CD4-positive, alpha-beta T cell treated with Interferon alpha-2 for 1 hour (primary cell): ENCODE measurements at regions not wholly inside any gene's neighbourhood (a gene's known extent, or its start where the extent isn't known, plus 50 kb on each side); places are given as distances from the start of the nearest gene placed in this dataset.
"Not testable (repeated sequence)": the region's sequence is repeated elsewhere in the genome, so short reads cannot be mapped to it uniquely, and the experiment has no call there.

Experiments
- DNase-seq, 2 donors: peaks; one replicate each; pipeline ENCODE4 v3.0.0-alpha.2; 2020 to 2022

DNA sequence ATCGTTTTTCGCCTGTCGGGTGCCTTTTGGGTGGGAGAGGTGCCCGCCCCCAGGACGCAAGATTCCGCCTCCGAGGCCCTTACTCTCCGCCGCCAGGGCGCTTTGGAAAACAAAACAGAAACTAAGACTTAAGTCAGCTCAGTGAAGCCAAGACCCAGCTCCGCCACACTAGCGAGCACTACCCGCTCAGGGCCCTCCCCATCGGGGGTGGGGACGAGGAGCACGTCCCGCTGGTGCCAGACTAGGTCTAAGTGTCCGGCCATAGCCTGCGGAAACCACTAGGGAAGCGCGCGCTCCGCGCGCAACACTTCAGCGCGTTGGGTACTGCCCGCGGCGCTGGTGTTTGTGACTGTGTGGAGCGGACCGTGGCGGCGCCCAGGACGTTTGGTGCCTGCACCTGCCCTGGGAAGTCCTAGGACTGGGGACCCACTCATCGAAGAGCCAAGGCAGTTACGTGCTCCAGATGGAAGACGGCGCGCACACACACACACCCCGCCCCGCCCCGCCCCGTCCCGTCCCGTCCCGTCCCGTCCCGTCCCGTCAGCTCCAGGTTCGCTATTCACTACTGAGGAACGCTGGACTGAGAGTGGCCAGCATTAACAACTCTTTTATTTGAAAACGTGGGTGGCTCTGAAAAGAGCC, 57.6 kb upstream of the BOLA1 start:
- not testable (repeated sequence) for DNase-seq

DNA sequence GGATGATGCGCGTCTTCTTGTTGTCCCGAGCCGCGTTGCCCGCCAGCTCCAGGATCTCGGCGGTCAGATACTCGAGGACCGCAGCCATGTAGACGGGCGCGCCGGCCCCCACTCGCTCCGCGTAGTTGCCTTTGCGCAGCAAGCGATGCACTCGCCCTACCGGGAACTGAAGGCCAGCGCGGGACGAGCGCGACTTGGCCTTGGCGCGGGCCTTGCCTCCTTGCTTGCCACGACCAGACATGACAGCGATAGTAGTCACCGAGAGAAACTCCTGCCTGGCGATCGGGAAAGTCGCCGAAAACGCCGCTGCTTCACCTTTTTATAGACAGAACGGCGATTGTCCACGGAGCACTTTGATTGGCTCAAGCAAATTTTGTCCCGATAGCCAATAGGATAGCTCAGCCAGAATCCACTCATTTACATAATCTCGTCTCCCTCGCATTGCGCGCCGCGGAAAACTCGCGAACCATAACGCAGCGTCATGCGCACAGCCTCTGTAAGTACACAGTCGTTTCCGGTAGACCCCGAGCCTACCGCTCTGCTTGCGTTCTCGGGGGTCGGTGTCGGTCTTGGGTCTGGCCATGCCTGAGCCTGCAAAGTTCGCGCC, 56.8 kb upstream of the BOLA1 start:
- not testable (repeated sequence) for DNase-seq

DNA sequence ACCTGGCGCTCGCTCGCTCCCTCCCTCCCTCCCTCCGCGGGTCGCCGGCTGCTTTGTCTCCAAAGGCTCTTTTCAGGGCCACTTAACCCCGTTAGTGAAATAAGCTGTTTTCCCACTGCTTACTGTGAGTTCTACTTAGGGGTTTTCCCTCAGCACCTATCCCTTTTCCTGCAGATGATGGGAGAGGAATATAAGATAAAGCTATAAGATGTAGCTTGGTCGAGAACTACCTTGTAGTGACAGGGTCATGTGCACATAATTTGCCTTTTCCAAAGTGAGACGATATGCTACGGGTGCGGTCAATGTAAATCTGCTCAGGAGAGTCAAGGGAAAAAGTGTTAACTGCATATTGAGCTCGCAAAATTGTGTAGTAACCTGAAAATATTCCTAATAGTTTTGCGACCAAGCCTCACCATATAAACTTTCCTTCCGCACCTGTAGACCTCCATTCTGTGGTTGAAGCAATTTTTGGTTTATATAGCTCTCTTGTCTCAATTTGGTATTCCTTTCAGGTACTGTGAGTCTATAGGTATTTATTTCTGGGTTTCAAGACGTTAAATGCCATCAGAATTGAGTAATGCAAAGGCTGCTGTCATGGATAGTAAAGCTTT, 55.8 kb upstream of the BOLA1 start:
- peak in 1 of 2 donors; percentile 19 for DNase-seq

- DNase-seq = peak in 1 of 2 donors; percentile 48
These were observed 55.3 kb upstream of the BOLA1 start for GRCh38 chr1:149844101-149844500.

GRCh38 chr1:149844650-149845255, 54.6 kb upstream of the BOLA1 start:
- peak in 1 of 2 donors; percentile 0 for DNase-seq

GRCh38 chr1:149845416-149845815, 54.0 kb upstream of the BOLA1 start:
- DNase-seq = peak in 1 of 2 donors; percentile 24

GRCh38 chr1:149846042-149846441, 53.3 kb upstream of the BOLA1 start:
- DNase-seq = peak in 1 of 2 donors; percentile 6

- no peak for DNase-seq
These were observed 52.5 kb upstream of the BOLA1 start for GRCh38 chr1:149846593-149847466.

DNA sequence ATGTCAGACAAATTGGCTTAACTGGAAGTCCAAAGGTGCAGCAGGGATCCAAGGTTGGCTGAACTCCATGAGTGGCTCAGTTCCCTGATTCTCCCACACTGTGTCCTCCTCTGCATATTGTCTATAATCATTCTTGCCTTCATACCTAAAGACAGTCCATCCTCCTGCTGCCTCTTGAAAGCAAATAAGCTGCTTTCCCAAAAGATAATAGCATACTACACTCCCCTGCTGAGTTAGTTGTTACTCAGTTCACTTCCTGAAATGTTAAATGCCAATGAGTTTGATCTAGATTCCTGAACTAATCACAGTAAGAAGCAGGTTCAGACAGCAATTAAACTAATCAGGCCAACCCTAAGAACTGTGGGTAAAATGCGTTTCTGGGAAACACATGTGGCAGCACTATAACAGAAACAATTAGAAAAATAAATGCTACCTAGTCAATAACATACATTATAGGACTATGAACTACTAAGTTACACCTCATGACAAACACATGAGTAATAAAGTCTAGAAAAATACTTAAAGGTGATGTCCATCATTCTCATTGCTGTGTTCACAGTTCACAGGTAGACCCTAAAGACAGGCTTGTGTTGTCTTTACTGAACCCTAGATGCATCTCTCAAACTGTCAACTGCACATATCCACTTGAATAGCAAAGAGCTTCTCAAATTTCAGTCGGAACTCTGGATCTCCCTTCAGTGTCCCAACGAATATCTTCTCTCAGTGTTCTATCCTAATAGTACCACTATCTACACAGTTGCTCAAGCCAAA, 50.8 kb upstream of the BOLA1 start:
- DNase-seq = peak in 1 of 2 donors; percentile 44

GRCh38 chr1:149849111-149849946, 50.0 kb upstream of the BOLA1 start:
- DNase-seq = peak in 1 of 2 donors; percentile 6
